Stimulated activated naive CD8-positive, alpha-beta T cell treated with anti-CD3 and anti-CD28 coated beads, Interleukin-15, Interleukin-2, amounts not matched to agents 100 ng/mL and 50 ng/mL, for 24 hours (primary cell): ENCODE measurements at regions not wholly inside any gene's neighbourhood (a gene's known extent, or its start where the extent isn't known, plus 50 kb on each side); places are given as distances from the start of the nearest gene placed in this dataset.

Source experiments
- H3K27ac Mint-ChIP-seq: one replicate; pipeline ENCODE4 v1.8.0; 2021; ENCODE audit warnings: mild to moderate bottlenecking, mixed read lengths
- H3K27me3 Mint-ChIP-seq: one replicate; pipeline ENCODE4 v1.8.0; 2021; ENCODE audit warnings: mixed read lengths
- H3K36me3 Mint-ChIP-seq: one replicate; pipeline ENCODE4 v1.8.0; 2021; ENCODE audit warnings: low read depth, mixed read lengths
- H3K4me1 Mint-ChIP-seq: one replicate; pipeline ENCODE4 v1.8.0; 2021; ENCODE audit warnings: low read depth, mixed read lengths
- H3K4me3 Mint-ChIP-seq: one replicate; pipeline ENCODE4 v1.8.0; 2021; ENCODE audit warnings: mild to moderate bottlenecking, mixed read lengths
- H3K9me3 Mint-ChIP-seq: one replicate; pipeline ENCODE4 v1.8.0; 2021; ENCODE audit warnings: mixed read lengths

- Mint-ChIP-seq H3K27me3 (peaks cover 28% of the 10 kb centered on the region), H3K9me3 (no peaks in the 10 kb centered on the region), H3K36me3 (no peaks in the 10 kb centered on the region), H3K4me1 (peaks cover 91% of the 10 kb centered on the region), H3K27ac (peak overlapping the region; percentile 96), H3K4me3 (peak overlapping the region; percentile 64)
Measured at GRCh38 chr9:91048749-91049148, 247.1 kb downstream of the SYK start.

- Mint-ChIP-seq H3K4me3 (peak overlapping the region; percentile 18), H3K27me3 (peaks cover 22% of the 10 kb centered on the region), H3K4me1 (peaks cover 85% of the 10 kb centered on the region), H3K36me3 (no peaks in the 10 kb centered on the region), H3K9me3 (peaks cover 4% of the 10 kb centered on the region), H3K27ac (peak overlapping the region; percentile 91)
Measured at GRCh38 chr9:91053824-91054223, 252.2 kb downstream of the SYK start.

DNA sequence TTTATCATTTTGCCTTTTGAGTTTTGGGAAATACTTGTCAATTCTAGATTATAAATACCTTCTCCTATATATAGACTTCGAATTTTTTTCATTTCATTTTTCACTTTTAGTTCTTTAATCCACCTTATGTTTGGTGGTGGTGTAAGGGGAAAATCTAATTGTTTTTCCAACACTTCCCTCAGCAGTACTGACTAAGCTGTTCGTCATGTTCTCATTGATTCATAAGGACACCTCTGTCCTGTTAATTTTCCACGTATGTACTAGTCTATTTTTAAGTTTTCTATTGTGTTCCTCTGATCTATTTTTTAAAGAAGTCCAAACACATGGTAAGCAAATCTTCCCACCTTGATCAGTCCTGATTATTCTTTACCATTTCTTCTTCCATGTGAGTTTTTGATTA, 254.2 kb downstream of the SYK start:
- Mint-ChIP-seq H3K27ac (peak overlapping the region; percentile 91), H3K4me1 (peaks cover 82% of the 10 kb centered on the region), H3K36me3 (no peaks in the 10 kb centered on the region), H3K9me3 (peaks cover 4% of the 10 kb centered on the region), H3K4me3 (peak overlapping the region; percentile 49), H3K27me3 (peaks cover 7% of the 10 kb centered on the region)

DNA sequence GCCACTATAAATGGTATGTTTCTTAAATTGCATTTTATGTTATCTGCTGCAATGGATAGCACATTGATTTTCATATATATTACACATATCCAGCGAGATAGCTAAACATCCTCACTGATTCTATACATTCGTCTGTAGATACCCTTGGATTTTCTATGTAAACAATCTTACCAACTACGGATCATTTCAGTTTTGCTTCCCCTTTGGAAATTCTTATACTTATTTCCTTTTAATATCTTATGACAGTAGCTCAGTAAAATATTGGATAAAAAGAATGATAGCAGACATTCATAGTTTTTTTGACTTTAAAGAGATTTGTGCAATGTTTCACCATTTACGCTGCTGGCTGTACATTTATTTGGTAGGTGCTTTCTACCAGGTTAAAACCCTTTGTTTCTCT, 254.9 kb downstream of the SYK start:
- peaks cover 86% of the 10 kb centered on the region for H3K4me1 Mint-ChIP-seq
- H3K4me3 Mint-ChIP-seq = no peak overlapping the region
- H3K27me3 Mint-ChIP-seq = peaks cover 5% of the 10 kb centered on the region
- H3K36me3 Mint-ChIP-seq = no peaks in the 10 kb centered on the region
- H3K9me3 Mint-ChIP-seq = peaks cover 4% of the 10 kb centered on the region
- H3K27ac Mint-ChIP-seq = peak overlapping the region; percentile 91

GRCh38 chr9:91056917-91057316, 255.3 kb downstream of the SYK start:
- Mint-ChIP-seq H3K27ac (peak overlapping the region; percentile 91), H3K9me3 (peaks cover 4% of the 10 kb centered on the region), H3K27me3 (peaks cover 5% of the 10 kb centered on the region), H3K36me3 (no peaks in the 10 kb centered on the region), H3K4me3 (no peak overlapping the region), H3K4me1 (peaks cover 86% of the 10 kb centered on the region)

GRCh38 chr9:91059713-91060112, 258.1 kb downstream of the SYK start:
- H3K4me1 Mint-ChIP-seq = peaks cover 67% of the 10 kb centered on the region
- peaks cover 5% of the 10 kb centered on the region for H3K27me3 Mint-ChIP-seq
- no peaks in the 10 kb centered on the region for H3K36me3 Mint-ChIP-seq
- no peaks in the 10 kb centered on the region for H3K9me3 Mint-ChIP-seq
- H3K4me3 Mint-ChIP-seq = no peak overlapping the region
- no peak overlapping the region for H3K27ac Mint-ChIP-seq

DNA sequence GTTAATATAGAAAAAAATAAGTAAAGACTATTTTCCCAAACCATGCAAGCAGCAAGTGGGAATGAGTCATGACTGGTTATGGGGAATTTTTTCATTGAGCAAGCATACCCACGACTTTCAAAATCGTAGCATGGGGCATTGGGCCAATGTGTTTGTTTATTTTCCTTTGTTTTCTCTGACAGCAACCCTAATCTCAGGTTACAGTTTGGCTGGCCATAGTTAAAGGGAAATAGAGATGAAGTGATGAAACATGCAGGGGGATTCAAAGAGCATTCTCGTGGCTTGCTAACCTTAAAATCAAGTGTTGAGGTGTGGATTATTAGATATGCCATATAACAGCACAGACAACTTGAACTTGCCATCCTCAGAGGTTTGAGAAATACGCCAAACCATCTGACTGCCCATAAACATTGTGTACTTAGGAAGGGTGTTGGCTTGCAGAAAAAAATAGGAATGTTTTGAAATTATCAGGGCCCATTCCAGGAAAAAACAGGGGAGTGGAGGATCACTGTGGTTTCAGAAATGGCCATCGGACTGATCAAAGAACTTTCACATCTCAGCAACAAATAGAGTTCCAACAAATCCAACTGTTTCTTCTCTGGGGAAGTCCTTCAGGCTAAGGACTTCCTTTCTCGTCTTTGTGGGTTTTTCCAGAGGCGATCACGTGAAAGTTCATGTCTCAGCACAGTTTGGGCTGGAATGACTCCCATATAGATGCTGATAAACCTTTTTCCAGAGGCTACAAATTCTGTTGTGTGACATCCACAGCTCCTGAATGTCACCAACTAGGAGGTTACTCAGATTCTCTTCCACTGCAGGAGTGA, 259.1 kb downstream of the SYK start:
- Mint-ChIP-seq H3K36me3 (no peaks in the 10 kb centered on the region), H3K9me3 (no peaks in the 10 kb centered on the region), H3K4me3 (peak overlapping the region; percentile 12), H3K4me1 (peaks cover 57% of the 10 kb centered on the region), H3K27ac (peak overlapping the region; percentile 75), H3K27me3 (peaks cover 5% of the 10 kb centered on the region)

GRCh38 chr9:91061506-91061905, 259.9 kb downstream of the SYK start:
- H3K4me3 Mint-ChIP-seq = no peak overlapping the region
- peaks cover 49% of the 10 kb centered on the region for H3K4me1 Mint-ChIP-seq
- H3K36me3 Mint-ChIP-seq = no peaks in the 10 kb centered on the region
- H3K27ac Mint-ChIP-seq = peak overlapping the region; percentile 39
- H3K9me3 Mint-ChIP-seq = no peaks in the 10 kb centered on the region
- H3K27me3 Mint-ChIP-seq = peaks cover 5% of the 10 kb centered on the region

- Mint-ChIP-seq H3K4me1 (peaks cover 41% of the 10 kb centered on the region), H3K9me3 (no peaks in the 10 kb centered on the region), H3K36me3 (no peaks in the 10 kb centered on the region), H3K27me3 (peaks cover 5% of the 10 kb centered on the region), H3K4me3 (no peak overlapping the region), H3K27ac (no peak overlapping the region)
Measured at GRCh38 chr9:91062281-91062680, 260.7 kb downstream of the SYK start.

DNA sequence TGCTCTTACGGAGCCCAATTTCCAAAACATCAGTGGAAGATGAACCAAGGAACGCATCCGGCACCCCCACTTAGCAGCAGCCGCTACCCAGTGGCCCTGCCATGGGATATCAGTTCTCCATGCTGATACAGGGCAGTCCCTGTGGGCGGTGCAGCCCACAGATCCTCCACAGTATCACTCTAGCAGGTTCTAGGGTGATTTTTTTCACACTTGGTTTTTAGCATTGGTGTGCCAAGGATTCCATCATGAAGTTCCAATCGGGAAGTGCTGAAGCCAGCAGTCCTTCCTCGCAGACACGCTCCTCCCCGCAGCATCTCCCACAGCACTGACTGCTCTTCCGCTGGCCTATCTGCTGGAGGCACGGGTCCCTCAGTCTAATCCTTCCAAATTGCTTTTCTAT, 261.9 kb downstream of the SYK start:
- peaks cover 3% of the 10 kb centered on the region for H3K27me3 Mint-ChIP-seq
- H3K4me1 Mint-ChIP-seq = peaks cover 34% of the 10 kb centered on the region
- no peak overlapping the region for H3K27ac Mint-ChIP-seq
- peaks cover 4% of the 10 kb centered on the region for H3K36me3 Mint-ChIP-seq
- no peaks in the 10 kb centered on the region for H3K9me3 Mint-ChIP-seq
- no peak overlapping the region for H3K4me3 Mint-ChIP-seq

- Mint-ChIP-seq H3K36me3 (peaks cover 4% of the 10 kb centered on the region), H3K9me3 (peaks cover 3% of the 10 kb centered on the region), H3K4me3 (no peak overlapping the region), H3K27ac (no peak overlapping the region), H3K27me3 (no peaks in the 10 kb centered on the region), H3K4me1 (peaks cover 24% of the 10 kb centered on the region)
Measured at GRCh38 chr9:91065231-91066041, 263.8 kb downstream of the SYK start.

- no peak overlapping the region for H3K27ac Mint-ChIP-seq
- no peak overlapping the region for H3K4me3 Mint-ChIP-seq
- peaks cover 4% of the 10 kb centered on the region for H3K36me3 Mint-ChIP-seq
- H3K27me3 Mint-ChIP-seq = no peaks in the 10 kb centered on the region
- peaks cover 3% of the 10 kb centered on the region for H3K9me3 Mint-ChIP-seq
- H3K4me1 Mint-ChIP-seq = peaks cover 20% of the 10 kb centered on the region
Measured at GRCh38 chr9:91066042-91066415, 264.4 kb downstream of the SYK start.

GRCh38 chr9:91066856-91067255, 265.2 kb downstream of the SYK start:
- Mint-ChIP-seq H3K36me3 (peaks cover 4% of the 10 kb centered on the region), H3K27ac (no peak overlapping the region), H3K4me1 (peaks cover 20% of the 10 kb centered on the region), H3K9me3 (peaks cover 3% of the 10 kb centered on the region), H3K27me3 (no peaks in the 10 kb centered on the region), H3K4me3 (no peak overlapping the region)

DNA sequence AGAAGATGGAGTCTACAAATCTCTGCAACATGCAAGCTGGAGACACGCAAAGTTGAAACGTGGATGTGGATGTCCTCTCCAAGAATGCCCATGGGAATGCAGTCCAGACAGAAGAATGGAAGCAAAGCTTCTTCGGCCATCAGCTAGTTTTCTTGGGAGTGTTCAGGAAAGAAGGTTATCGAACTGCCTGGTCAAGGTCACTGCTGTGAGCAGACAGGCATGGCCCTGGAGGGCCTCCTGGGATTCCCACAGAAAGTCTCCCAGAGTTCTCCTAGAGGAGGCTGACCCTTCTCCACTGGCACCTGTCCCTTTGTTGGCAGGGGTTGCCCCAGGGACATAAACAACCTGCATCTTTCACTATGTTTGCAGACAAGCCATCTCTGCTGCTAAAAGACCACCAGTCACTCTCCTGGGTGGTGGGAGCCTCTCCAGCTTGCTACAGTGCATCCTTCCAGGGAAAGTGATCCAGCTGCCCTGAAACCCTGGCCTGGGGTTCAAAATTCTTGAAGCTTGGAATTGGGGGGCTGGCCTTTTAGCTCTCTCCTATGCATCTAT, 265.8 kb downstream of the SYK start:
- no peak overlapping the region for H3K4me3 Mint-ChIP-seq
- H3K36me3 Mint-ChIP-seq = peaks cover 4% of the 10 kb centered on the region
- H3K9me3 Mint-ChIP-seq = peaks cover 3% of the 10 kb centered on the region
- no peaks in the 10 kb centered on the region for H3K27me3 Mint-ChIP-seq
- peaks cover 20% of the 10 kb centered on the region for H3K4me1 Mint-ChIP-seq
- no peak overlapping the region for H3K27ac Mint-ChIP-seq
